ENCODE measurements at regions not wholly inside any gene's neighbourhood (a gene's known extent, or its start where the extent isn't known, plus 50 kb on each side); places are given as distances from the start of the nearest gene placed in this dataset.

DNA sequence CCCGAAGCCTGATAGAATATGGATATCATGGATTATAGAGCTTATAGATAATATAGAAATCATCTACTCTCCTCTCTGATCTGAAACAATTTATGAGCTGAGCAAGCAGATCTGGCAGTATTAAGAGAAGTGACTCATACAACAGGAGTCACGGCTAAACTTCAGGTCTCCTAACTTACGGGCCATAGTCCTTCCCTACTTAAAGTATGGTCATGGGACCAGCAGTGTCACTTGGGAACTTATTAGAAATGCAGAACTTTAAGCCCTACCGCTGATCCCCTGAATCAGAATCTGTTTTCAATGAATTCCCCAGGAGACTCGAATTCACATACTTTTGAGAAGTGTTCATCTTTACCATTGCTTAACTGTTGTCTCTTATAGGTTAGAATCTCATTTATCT is 195.7 kb upstream of the FANCL start:
- DNase-seq (ENCODE audit: low read depth) = no peak
- no peaks in the 10 kb centered on the region for H3K36me3 ChIP-seq (ENCODE audit: control insufficient read depth, insufficient read depth, low read length)
- no peak overlapping the region for H3K4me3 ChIP-seq (ENCODE audit: low read depth, low read length)
- H3K27me3 ChIP-seq (ENCODE audit: control insufficient read depth, insufficient read depth, low read length) = no peaks in the 10 kb centered on the region
- CTCF ChIA-PET = no interaction called here
- POLR2A ChIA-PET = no interaction called here
- TF ChIP-seq, protein P1, sequence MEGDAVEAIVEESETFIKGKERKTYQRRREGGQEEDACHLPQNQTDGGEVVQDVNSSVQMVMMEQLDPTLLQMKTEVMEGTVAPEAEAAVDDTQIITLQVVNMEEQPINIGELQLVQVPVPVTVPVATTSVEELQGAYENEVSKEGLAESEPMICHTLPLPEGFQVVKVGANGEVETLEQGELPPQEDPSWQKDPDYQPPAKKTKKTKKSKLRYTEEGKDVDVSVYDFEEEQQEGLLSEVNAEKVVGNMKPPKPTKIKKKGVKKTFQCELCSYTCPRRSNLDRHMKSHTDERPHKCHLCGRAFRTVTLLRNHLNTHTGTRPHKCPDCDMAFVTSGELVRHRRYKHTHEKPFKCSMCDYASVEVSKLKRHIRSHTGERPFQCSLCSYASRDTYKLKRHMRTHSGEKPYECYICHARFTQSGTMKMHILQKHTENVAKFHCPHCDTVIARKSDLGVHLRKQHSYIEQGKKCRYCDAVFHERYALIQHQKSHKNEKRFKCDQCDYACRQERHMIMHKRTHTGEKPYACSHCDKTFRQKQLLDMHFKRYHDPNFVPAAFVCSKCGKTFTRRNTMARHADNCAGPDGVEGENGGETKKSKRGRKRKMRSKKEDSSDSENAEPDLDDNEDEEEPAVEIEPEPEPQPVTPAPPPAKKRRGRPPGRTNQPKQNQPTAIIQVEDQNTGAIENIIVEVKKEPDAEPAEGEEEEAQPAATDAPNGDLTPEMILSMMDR (IDR thresholded peaks at IDR 0.05; ENCODE audit: insufficient read depth, low read depth, low read length) = no peak

DNA sequence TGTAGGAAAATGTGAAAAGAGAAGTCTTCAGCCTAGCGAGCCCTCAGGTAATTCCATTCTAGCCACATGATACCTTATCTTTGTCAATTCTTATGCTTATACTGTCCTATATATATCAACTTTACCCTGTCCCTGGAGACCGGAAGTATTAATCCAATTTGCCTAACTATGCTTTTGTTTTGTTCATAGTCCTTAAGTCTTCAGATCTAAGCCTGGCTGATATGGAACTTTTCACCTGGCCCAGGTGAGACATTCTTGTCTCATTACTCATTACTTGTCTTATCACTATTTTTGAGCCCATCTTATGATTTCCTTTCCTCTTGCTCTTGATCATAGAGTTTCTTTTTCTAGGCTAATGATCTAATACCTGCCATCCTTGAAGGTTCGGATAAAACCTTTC is 194.1 kb upstream of the FANCL start:
- TF ChIP-seq, protein P1 (IDR thresholded peaks at IDR 0.05; ENCODE audit: insufficient read depth, low read depth, low read length) = no peak
- POLR2A ChIA-PET = no interaction called here
- CTCF ChIA-PET = no interaction called here
- Histone ChIP-seq H3K27me3 (ENCODE audit: control insufficient read depth, insufficient read depth, low read length) (peaks cover 2% of the 10 kb centered on the region), H3K36me3 (ENCODE audit: control insufficient read depth, insufficient read depth, low read length) (no peaks in the 10 kb centered on the region), H3K4me3 (ENCODE audit: low read depth, low read length) (no peak overlapping the region)
- no peak for DNase-seq (ENCODE audit: low read depth)

GRCh38 chr2:58434692-58435091 is 193.6 kb upstream of the FANCL start:
- CTCF ChIA-PET = no interaction called here
- Histone ChIP-seq H3K4me3 (ENCODE audit: low read depth, low read length) (no peak overlapping the region), H3K36me3 (ENCODE audit: control insufficient read depth, insufficient read depth, low read length) (no peaks in the 10 kb centered on the region), H3K27me3 (ENCODE audit: control insufficient read depth, insufficient read depth, low read length) (peaks cover 4% of the 10 kb centered on the region)
- TF ChIP-seq, protein P1 (IDR thresholded peaks at IDR 0.05; ENCODE audit: insufficient read depth, low read depth, low read length) = no peak
- no peak for DNase-seq (ENCODE audit: low read depth)
- POLR2A ChIA-PET = no interaction called here

- CTCF ChIA-PET = no interaction called here
- DNase-seq (ENCODE audit: low read depth) = no peak
- TF ChIP-seq, protein P1 (IDR thresholded peaks at IDR 0.05; ENCODE audit: insufficient read depth, low read depth, low read length) = no peak
Observed at GRCh38 chr2:58432491-58433170, 191.5 kb upstream of the FANCL start.

DNA sequence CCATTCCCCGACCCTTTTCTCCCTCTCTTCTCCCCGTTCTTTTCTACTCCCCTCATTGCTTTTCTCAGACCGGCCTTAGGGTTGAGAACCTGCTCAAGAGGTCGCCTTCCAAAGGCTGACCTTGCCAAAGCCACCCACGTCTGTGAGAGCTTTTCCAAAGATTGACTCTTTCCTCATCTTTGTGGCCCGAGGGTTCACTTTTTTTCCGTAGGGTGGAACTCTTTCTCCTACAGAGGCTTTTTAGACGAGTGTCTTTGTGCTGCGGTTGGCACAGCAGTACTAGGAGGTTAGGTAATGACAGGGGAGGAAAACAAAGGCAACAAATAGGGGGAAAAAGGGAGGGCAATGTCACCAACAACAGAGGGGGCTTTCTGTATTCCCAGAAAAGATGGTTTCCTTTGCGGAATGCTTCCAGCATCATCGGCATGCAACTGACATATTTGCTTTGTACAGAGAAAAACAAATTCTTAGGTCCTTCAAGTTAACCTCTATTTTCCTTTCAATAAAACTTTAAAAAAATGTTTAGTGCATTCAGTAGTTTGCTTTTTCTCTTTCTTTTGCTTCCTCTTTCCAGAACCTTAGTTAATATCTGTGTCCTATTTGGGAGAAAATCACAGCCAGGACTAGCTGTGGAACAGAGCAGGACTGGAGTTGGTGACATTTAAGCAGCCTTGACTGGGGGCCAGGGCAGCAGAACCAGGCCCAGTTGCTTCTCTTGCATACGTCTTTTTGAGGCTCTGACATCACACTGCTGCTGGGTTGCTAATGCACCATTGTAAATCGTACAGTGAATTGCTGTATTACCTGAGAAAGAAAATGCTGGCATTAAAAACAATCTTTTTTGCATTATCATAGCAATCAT is 188.1 kb upstream of the FANCL start:
- ChIA-PET CTCF (no interaction called here), POLR2A (no interaction called here)
- no peak for DNase-seq (ENCODE audit: low read depth)
- Histone ChIP-seq H3K4me3 (ENCODE audit: low read depth, low read length) (peak overlapping the region; percentile 16; the same call in 1 of the 2 replicates), H3K36me3 (ENCODE audit: control insufficient read depth, insufficient read depth, low read length) (no peaks in the 10 kb centered on the region), H3K27me3 (ENCODE audit: control insufficient read depth, insufficient read depth, low read length) (peaks cover 11% of the 10 kb centered on the region)
- TF ChIP-seq, protein P1 (IDR thresholded peaks at IDR 0.05; ENCODE audit: insufficient read depth, low read depth, low read length) = no peak

More at GRCh38 chr2:58432491-58433170, 191.5 kb upstream of the FANCL start:
- no peak overlapping the region for H3K4me3 ChIP-seq (ENCODE audit: low read depth, low read length)
- H3K27me3 ChIP-seq (ENCODE audit: control insufficient read depth, insufficient read depth, low read length) = peaks cover 9% of the 10 kb centered on the region
- POLR2A ChIA-PET = no interaction called here
- no peaks in the 10 kb centered on the region for H3K36me3 ChIP-seq (ENCODE audit: control insufficient read depth, insufficient read depth, low read length)
